Stimulated activated CD4-positive, alpha-beta T cell treated with anti-CD3 and anti-CD28 coated beads, Interleukin-15, amount 100 ng/mL, for 48 hours (primary cell): ENCODE measurements at regions not wholly inside any gene's neighbourhood (a gene's known extent, or its start where the extent isn't known, plus 50 kb on each side); places are given as distances from the start of the nearest gene placed in this dataset.
"Not testable (repeated sequence)": the region's sequence is repeated elsewhere in the genome, so short reads cannot be mapped to it uniquely, and the experiment has no call there.

Source experiments
- DNase-seq, 2 donors: peaks; one replicate each; pipeline ENCODE4 v3.0.0-alpha.2; 2020; ENCODE audit warnings: low read depth in 2 of 2

DNA sequence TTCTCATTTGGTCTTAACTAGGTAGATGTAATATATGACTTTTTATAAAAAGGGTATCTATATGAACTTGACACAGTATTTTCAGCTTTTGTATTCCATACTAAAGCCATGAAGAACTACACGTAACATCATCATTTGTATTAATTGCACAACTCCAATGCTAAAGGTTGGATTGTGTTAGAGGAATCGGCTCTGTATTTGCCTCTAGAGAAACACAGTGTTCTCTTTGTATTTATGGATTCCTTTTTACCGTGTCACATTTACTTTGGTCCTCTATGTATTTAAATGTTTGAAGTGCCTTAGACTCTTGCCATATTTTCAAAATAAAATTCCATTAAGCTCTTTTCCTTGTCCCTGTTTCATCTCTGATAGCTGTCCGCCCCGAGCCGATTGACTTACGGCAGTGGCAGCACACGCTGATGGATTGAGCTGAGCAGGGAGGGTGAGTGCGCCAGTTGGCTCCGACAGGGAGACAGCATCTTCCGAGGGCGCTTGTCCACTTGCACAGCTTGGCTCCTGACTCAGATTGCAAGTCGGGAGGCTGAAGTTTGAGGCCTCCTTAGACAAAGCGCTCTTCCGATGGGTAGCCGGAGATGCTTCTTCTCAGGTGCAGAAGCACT is 95.6 kb upstream of the DMRT1 start:
- no peak for DNase-seq

DNA sequence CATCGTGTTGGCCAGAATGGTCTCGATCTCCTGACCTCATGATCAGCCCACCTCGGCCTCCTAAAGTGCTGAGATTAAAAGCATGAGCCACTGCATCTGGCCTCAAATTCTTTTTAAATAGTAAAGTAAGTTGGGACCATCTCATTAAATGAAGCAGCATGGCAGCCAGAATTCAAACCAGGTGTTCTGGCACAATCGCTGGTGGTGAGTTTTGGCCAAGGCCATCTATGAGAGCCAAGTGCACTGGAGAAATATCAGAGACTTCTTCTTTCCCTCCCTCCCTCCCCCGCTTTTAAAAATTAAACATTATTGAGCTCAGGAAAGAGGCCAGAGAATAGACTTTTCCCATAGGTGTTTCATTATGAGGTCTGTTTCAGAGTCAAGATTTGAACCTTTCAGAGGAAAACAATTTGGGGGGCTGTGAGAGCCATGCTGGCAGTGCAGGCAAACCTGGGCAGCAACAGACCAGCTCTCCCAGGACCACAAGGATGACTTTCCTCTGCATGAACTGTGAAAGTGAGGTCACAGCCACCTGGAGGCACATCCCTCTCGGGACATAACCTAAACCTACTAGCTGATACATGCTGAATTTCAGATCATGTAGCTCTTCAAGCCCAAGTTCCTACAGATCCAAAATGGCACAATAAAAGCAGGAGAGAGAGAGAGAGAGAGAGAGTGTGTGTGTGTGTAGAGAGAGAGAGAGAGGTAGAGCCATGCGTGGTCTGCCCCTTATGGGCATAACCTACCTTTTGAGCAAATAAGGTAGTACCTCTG is 94.6 kb upstream of the DMRT1 start:
- no peak for DNase-seq

DNA sequence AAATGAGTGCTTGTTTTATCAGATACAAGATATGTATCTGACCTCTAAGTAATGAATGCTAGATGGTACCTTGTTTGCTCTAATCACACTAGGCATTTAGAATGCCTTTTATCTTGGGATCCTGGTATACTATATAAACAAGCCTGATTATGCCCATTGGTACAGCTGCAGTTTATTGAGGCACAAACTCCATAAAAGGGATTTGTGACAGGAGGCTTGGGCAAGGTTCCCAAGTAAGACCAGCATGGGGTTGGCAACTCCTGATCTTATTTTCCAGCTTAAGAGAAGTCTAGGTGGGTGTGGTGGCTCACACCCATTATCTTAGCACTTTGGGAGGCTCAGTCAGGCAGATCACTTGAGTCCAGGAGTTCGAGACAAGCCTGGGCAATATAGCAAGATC is 93.9 kb upstream of the DMRT1 start:
- DNase-seq: no peak

DNA sequence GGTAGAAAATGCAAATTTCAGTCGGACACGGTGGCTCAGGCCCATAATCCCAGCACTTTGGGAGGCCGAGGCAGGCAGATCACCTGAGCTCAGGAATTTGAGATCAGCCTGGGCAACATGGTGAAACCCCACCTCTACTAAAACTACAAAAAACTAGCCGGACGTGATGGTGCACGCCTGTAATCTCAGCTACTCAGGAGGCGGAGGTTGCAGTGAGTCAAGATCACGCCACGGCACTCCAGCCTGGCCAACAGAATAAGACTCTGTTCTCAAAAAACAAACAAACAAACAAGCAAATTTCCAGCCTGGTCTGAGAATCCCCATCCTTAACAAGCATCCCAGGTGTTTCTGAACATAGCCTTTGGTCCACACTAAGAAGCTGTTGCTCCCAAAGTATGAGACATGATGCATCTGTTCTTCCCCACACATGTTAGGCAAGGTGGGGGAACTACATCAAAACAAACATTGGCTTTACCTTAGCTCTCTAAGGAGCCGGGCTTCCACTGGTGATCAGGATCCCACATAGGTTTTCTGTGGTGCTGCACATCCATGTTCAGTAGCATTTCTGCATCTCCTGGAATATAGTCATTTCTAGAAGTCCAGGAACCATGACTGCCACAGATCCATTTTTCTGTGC is 92.5 kb upstream of the DMRT1 start:
- DNase-seq: no peak

DNA sequence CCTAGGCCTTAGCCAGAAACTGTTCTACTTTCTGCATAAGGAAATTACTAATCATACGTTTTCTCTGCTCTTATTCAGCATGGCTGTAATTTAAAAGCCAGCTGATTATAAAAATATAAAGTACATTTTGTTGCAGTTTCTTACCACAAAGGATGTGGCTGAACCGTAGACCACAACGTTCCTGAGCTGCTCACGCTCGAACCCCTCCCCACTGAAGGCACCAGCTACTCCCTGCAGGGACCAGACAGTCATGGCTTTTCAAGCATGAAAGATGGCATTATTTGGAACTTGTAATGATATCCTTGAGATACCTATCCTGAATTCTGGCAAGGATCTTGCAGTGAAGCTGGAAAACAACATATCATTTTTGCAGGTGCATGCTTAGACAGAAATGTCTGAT is 91.8 kb upstream of the DMRT1 start:
- no peak for DNase-seq

DNA sequence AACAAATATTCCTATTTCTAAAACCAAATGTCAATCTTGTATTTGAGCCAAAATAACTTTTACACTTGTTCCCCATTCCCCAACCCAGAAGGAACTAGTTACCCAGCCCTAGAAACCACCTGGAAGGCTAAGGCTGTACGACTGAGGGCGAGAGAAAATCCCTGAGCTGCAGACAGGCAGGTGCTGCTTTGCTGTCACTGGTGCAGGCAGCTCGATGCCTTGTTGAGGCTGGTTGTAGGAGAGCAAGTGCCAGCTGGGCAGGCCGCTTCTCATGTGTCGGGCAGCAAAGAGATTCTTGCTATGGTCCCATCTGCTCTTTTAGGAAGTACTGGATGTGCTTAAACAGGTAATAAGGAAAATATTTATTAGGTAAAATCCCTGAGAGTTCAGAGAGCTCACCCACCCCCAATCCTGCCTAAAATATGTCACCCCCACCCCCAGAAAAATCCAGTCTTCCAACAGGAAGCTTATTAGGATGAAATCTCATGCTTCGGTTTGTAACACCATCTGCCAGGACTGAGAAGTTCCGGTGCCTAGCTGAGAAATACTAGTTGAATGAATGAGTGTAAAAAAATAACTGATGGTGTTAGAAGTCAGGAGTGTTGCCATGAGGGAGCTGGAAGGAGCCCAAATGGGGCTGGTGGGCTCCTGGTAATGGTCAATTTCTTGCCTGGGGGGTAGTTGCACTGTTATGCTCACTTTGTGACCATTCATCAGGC is 91.1 kb upstream of the DMRT1 start:
- no peak for DNase-seq

DNA sequence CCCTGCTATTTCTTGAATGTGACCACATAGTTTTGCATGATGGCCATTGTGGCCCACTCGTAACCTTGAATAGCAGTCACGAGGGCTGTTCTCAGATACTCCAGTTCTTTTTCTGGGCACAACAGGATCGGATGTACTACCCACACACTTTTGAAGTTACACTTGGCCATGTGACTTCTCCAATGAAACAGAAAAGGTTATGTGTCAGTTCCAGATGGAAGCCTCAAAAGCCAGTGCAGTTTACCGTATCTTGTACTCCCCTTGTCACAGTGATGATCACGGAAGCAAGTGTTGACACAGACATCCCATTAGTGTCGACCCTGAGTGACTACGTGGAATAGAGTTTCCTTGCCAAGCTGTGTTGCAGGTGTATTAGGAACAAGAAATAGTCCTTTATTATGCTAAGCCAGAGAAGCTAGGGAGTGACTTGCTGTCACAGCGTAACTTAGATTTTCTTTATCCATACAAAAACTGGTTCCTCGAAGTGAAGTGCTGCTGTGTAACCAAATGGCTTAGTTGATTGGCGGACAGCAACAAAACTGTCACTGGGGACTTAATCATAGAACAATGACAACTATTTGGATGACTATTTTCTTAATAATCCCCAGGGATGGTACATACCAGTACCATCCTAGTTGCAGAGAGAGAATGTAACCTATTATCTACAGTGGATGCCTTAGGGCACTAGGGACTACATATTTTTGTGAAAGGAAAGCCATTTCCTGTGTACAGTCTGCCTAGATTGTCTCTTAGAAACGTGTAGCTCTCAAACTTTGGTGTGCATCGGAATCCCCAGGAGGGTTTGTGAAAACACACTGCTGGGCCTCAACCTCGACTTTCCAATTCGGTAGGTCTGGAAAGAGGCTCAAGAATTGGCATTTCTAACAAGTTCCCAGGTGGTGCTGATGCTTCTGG is 90.1 kb upstream of the DMRT1 start:
- DNase-seq: no peak

DNA sequence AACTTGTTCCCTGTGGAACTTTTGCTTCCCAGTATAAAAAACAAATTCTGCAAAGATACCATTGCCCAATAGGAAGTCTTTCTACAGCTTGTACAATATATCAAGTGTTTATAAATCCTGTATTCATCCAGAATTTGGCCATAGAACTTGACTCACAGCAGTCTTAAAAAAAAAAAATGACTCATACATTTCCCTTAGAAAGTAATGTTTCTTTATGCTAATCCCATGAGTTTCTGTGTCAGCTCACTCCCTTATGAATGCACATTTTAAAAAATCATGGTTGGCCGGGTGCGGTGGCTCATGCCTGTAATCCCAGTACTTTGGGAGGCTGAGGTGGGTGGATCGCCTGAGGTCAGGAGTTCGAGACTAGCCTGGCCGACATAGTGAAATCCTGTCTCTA is 89.3 kb upstream of the DMRT1 start:
- no peak for DNase-seq

DNA sequence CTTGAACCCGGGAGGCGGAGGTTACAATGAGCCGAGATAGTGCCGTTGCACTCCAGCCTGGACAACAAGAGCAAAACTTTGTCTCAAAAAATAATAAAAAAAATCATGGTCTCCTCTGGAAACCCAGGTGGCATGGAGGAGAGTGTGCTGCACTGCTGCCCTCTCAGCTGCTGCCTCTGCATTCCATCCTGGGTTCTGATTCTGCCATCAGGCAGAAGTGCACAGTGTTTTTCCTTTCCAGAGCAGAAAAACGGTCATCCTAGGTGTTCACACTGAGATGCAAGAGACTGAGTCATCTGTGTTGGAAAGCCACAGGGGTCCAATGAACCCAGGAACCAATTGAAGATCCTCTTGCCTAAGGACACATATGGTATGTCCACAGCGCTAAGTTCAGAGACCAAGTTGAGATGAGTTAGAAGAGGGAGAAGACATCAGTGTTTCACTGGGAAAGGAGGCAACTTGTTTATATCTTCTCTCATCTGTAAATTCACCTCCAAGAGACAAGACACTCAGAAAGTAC is 88.8 kb upstream of the DMRT1 start:
- DNase-seq: no peak

DNA sequence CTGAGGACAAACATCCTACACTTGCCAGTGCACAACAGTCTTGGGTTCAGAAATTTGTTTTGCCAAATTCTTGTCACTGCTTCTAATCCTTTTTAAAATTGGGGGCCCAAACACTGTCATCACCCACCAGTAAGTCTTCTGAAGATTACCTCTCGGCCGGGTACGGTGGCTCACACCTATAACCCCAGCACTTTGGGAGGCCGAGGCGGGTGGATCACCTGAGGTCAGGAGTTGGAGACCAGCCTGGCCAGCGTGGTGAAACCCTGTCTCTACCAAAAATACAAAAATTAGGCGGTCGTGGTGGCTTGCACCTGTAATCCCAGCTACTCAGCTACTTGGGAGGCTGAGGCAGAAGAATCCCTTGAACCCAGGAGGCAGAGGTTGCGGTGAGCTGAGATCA is 87.8 kb upstream of the DMRT1 start:
- not testable (repeated sequence) for DNase-seq

DNA sequence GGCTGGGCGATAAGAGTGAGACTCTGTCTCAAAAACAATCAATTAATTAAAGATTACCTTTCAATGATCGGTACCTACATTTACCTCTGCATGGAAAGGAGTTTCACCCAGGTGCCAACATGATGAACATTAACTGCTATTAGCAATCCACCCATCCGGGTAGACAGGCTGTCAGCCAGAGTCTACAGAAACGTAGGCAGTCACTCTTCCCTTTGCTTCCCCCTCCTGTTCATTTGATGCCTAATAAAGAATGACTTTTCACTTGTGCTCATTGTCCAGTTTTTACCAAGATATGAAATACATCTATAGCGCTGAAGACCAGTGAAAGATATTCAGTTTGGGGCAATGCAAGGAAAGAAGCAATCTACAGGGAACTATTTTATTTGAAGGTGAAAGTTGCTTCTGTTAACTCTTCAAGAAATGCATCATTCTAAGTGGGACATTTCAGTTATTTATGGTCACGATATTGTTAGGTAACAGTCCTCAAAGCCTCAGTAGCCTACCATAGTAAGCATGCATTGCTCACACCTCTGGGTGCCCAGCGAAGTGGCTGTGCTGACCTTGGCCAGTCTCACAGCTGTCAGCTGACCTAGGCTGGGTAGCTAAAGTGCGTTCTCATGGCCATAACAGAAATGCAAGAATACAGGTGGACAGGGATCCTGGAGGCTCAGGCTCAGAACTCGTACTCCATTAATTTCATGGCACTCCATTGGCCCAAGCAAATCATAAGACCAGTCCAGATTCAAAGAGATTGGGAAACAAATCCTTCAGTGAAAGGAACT is 87.2 kb upstream of the DMRT1 start:
- no peak for DNase-seq

DNA sequence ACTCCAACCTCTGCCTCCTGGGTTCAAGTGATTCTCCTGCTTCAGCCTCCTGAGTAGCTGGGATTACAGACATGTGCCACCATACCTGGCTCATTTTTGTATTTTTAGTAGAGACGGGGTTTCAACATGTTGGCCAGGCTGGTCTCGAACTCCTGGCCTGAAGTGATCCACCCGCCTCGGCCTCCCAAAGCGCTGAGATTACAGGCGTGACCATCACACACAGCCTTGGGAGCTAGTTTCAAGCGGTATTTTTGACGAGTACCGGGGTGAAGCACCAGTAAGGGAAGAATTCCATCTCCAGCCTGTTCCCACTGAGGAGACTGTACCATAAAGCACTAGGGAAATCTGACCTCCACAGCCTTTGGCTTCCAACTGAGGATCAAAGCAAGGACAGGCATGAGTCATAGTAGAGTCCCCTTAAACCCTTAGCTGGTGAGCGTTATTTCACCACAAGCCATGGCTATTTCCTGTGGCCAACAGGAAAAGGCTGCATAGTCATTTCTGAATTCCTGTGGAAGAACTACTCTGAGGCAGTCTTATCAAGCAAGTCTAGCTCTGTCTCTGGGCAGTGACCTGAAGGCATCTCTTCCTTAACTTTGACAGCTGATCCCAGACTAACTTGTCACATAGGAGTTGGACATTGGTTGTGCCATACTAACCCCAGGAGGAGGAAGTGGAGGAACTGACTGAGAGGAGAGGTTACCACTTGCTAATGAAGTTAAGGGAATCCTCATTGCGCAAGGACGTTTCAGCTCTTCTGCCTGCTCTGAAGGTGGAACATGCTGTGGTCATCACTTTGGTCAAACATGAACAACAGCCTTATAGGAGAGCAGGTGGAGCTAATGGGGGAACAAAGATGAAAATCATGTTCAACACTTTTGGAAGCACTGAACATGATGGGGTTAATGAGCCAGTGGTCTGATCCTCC is 85.8 kb upstream of the DMRT1 start:
- DNase-seq: no peak

DNA sequence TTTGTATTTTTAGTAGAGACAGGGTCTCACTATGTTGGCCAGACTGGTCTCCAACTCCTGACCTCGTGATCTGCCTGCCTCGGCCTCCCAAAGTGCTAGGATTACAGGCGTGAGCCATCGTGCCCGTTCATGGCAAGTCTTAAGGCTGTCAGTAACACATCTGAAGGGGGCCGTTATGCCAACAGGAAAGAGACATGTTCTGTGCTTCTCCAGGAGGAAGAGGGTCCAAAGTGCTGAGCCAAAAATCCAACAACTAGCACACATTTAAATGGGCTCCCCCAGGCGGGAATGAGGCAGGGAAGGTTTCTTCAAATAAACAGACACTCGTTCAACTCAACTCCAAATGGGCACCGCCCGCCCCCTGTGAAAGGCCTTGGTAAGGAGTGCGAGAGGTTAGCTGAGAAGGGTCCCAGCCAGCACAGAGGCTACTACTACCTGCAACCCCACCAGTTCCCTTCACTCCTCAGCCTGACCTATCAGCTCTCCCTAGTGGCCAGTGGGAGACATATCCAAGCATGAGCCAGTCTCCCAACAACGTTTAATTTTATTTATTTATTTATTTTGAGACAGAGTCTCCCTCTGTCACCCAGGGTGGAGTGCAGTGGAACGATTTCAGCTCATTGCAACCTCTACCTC is 84.1 kb upstream of the DMRT1 start:
- DNase-seq: no peak

DNA sequence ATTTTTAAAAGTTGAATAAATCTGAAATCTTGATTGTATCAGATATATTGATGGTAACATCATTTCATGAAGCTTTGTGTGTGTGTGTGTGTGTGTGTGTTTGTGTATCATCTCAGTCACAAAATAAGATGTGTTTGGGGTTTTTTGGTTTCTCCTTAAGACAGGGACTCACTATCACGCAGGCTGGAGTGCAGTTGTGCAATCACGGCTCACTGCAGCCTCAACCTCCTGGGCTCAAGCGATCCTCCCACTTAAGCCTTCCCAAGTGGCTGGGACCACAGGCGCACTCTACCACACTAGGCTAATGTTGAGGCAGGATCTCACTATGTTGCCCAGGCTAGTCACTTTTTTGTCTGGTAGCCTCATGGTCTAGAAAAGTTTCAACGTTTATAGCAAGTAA is 83.4 kb upstream of the DMRT1 start:
- no peak for DNase-seq

DNA sequence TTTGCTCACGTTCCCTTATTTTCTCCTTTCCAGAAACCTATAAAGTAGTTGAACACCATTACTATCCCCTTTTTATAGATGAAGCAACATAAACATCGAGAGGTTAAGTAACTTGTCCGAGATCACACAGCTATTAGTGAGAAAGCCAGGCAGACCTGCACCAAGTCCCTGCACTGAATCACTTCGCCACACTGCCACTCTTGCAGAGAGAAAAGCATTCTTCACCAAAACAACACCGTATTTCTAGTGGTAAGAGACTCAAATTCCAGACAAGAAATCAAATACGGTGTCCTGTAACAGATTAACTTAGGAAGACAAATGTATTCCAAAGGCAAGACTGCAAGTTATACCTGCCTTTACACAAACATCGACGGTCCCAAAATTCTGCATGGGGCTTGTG is 82.0 kb upstream of the DMRT1 start:
- no peak for DNase-seq

DNA sequence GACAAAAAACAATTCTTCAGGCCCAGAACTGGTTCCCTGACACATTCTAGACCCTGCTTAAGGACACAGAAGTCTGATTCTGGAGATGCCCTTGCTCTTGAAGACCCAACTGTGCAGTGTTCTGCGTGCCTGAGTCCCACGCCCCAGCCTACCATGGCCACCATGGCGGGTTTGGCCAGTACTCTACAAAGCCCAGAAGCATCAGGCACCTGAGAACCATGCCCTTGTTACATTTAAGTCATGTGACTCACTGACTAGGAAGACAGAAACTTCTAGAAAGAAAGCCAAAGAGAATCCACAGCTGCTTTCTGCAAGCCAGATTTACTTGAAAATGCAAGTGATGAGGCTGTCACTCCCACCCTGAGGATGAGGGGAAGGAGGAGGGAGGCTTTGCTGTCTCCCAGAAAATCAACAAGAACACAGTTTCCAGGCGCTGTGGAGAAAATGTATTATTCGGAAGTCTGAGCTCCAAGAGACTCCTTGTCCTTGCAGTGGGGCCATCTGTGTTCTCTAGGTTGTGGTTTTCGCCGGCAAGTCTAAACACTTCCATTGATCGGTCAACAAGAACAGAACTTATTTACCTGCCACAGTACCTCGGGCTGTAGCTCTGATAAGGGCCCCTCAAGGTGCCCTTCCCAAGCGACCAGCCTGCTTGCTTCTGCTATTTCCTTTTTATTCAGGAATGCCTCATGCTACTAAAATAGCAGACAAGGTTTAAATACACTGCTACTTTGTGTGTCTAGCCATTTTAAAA is 81.3 kb upstream of the DMRT1 start:
- DNase-seq: no peak

DNA sequence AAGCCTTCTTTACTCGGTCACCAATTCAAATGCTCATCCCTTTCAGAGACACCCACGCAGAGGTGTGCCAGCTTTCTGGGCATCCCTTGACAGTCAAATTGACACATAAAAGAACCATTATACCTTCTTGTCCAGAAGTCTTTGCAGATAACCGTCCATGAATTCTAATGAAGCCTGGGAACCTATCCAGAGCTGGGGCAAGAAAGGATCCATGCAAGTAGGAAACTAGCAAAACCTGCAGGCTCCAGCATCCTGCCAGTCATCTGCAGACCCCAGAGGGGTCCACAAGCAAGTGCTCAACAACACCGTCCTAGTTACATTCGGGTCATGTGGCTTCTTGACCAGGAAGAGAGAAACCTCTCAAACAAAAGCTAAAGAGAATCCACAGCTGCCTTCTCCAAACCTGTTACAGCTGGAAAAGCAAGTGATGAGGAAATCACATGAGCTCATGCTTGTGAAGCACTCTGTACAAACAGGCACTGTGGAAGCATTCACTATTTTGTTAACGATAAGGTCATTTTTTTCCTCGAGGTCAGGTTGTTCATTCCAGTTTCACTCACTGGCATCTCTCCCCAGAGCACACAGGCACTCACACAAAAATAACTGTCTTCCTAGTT is 80.2 kb upstream of the DMRT1 start:
- no peak for DNase-seq
